Neural cell (in vitro differentiated cells): ENCODE measurements at regions not wholly inside any gene's neighbourhood (a gene's known extent, or its start where the extent isn't known, plus 50 kb on each side); places are given as distances from the start of the nearest gene placed in this dataset.
"Not testable (repeated sequence)": the region's sequence is repeated elsewhere in the genome, so short reads cannot be mapped to it uniquely, and the experiment has no call there.

Experiments used
- H2AFZ ChIP-seq: fragments of 200-600, 300-800 bp; sonication (generic), shearing (Covaris generic); 2 replicates; pipeline ENCODE4 v1.6.0; 2014; ENCODE audit warnings: low read depth, mild to moderate bottlenecking, antibody characterized with exemption, low read length, moderate library complexity
- H3F3A ChIP-seq: fragments of 200-600 bp; shearing (Covaris generic); 2 replicates; pipeline ENCODE4 v1.6.1; 2016; ENCODE audit warnings: mild to moderate bottlenecking, moderate library complexity, mixed read lengths, antibody characterized with exemption, low read length; ENCODE audit not compliant: insufficient read depth, poor library complexity, severe bottlenecking
- H3K27ac ChIP-seq: fragments of 200-600, 300-800 bp; sonication (generic), shearing (Covaris generic); 2 replicates; pipeline ENCODE4 v1.5.1; 2014; ENCODE audit warnings: mild to moderate bottlenecking, low read length, moderate library complexity
- H3K27me3 ChIP-seq: fragments of 300-800, 200-600 bp; sonication (generic), shearing (Covaris generic); 2 replicates; pipeline ENCODE4 v1.6.0; 2014; ENCODE audit warnings: mild to moderate bottlenecking, low read depth, low read length, moderate library complexity; ENCODE audit not compliant: insufficient read depth
- H3K36me3 ChIP-seq: fragments of 300-800, 200-600 bp; sonication (generic), shearing (Covaris generic); 2 replicates; pipeline ENCODE4 v1.5.1; 2014; ENCODE audit warnings: mild to moderate bottlenecking, antibody characterized with exemption, low read length, moderate library complexity; ENCODE audit not compliant: insufficient read depth
- H3K4me2 ChIP-seq: fragments of 300-800, 200-600 bp; sonication (generic), shearing (Covaris generic); 2 replicates; pipeline ENCODE4 v1.6.0; 2014; ENCODE audit warnings: mild to moderate bottlenecking, low read length
- H3K4me3 ChIP-seq: fragments of 300-800, 200-600 bp; sonication (generic), shearing (Covaris generic); 2 replicates; pipeline ENCODE4 v1.5.1; 2014; ENCODE audit warnings: mild to moderate bottlenecking, low read length, moderate library complexity
- H3K79me2 ChIP-seq: fragments of 200-600 bp; shearing (Covaris generic); replicated peaks from 2 replicates; pipeline ENCODE4 v1.6.0; 2014; ENCODE audit warnings: mild to moderate bottlenecking, low read length, moderate library complexity; ENCODE audit not compliant: insufficient read depth
- H3K9ac ChIP-seq: fragments of 300-800, 200-600 bp; sonication (generic), shearing (Covaris generic); 2 replicates; pipeline ENCODE4 v1.6.1; 2016; ENCODE audit warnings: mild to moderate bottlenecking, low read length, mixed read lengths
- H3K9me2 ChIP-seq: fragments of 200-600 bp; shearing (Covaris generic); 2 replicates; pipeline ENCODE4 v1.6.1; 2016; ENCODE audit warnings: mild to moderate bottlenecking, low read length, mixed read lengths; ENCODE audit not compliant: insufficient read depth
- H3K9me3 ChIP-seq: fragments of 200-600, 300-800 bp; sonication (generic), shearing (Covaris generic); 2 replicates; pipeline ENCODE4 v1.6.1; 2016; ENCODE audit warnings: mild to moderate bottlenecking, mixed run types, low read length, moderate library complexity, mixed read lengths
- H4K20me1 ChIP-seq: fragments of 200-600 bp; shearing (Covaris generic); 2 replicates; pipeline ENCODE4 v1.6.1; 2016; ENCODE audit warnings: mild to moderate bottlenecking, mixed run types; ENCODE audit not compliant: insufficient read depth
- EZH2 ChIP-seq: fragments of 200-600, 300-800 bp; shearing (Covaris generic), sonication (generic); IDR thresholded peaks from 2 replicates; pipeline ENCODE4 v1.6.1; 2014; ENCODE audit warnings: antibody characterized with exemption, low read length, borderline replicate concordance, mild to moderate bottlenecking; ENCODE audit not compliant: insufficient read depth, poor library complexity, severe bottlenecking
- MXI1 ChIP-seq: fragments of 450-650 bp; conservative IDR thresholded peaks from 2 replicates; pipeline ENCODE4 v1.6.1; 2014; ENCODE audit warnings: antibody characterized with exemption, mild to moderate bottlenecking; ENCODE audit not compliant: poor library complexity, severe bottlenecking
- POLR2AphosphoS5 ChIP-seq: IDR thresholded peaks from 2 replicates; pipeline ENCODE4 v1.6.1; 2012
- RAD21 ChIP-seq: fragments of 450-650 bp; conservative IDR thresholded peaks from 2 replicates; pipeline ENCODE4 v1.6.1; 2014; ENCODE audit warnings: antibody characterized with exemption, mild to moderate bottlenecking, moderate library complexity
- SMC3 ChIP-seq: fragments of 450-650 bp; conservative IDR thresholded peaks from 2 replicates; pipeline ENCODE4 v1.6.1; 2014; ENCODE audit warnings: antibody characterized with exemption, mild to moderate bottlenecking, moderate library complexity; ENCODE audit not compliant: poor library complexity
- TAF1 ChIP-seq: IDR thresholded peaks from 2 replicates; pipeline ENCODE4 v1.6.1; 2012; ENCODE audit warnings: low read depth
- TF ChIP-seq, protein P1 (sequence below): IDR thresholded peaks from 2 replicates; pipeline ENCODE4 v1.6.1; 2012; ENCODE audit warnings: borderline replicate concordance
- TF ChIP-seq, protein P2 (sequence below): fragments of 450-650 bp; IDR thresholded peaks from 2 replicates; pipeline ENCODE4 v1.5.1; 2014; ENCODE audit warnings: antibody characterized with exemption, mild to moderate bottlenecking, moderate library complexity; ENCODE audit not compliant: poor library complexity, severe bottlenecking

DNA sequence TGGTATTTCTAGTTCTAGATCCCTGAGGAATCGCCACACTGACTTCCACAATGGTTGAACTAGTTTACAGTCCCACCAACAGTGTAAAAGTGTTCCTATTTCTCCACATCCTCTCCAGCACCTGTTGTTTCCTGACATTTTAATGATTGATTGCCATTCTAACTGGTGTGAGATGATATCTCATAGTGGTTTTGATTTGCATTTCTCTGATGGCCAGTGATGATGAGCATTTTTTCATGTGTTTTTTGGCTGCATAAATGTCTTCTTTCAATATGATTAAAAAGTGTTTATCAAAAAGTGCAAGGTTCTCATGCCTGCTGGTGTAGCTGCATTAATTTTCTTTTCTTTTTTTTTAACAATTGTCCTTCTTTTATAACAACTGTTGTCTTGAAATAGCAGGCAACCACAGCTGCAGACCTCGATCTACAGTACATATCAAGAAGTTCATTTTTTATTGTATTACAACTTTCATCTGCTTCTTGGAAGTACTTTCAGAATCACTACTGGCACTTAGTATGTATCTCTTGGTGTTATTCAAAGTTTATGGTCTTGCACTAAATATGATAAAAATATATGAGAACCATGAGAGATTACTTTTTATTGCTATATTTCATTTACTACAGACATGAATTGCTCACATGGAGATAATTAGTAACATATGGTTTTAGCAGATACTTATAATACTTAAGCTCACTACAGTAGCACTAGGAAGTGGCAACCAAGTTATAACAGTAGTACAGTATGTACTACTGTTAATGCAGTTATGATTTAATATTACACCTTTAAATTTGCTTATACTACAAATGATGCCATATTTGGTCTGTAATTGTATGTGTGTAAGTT, 358.0 kb downstream of the ETV1 start:
- H2AFZ ChIP-seq, H3K9me2 ChIP-seq, H3K36me3 ChIP-seq, H3K4me2 ChIP-seq, H4K20me1 ChIP-seq, H3K4me3 ChIP-seq, H3K27ac ChIP-seq, H3K27me3 ChIP-seq, H3F3A ChIP-seq, H3K79me2 ChIP-seq, H3K9me3 ChIP-seq, H3K9ac ChIP-seq: not testable (repeated sequence)

DNA sequence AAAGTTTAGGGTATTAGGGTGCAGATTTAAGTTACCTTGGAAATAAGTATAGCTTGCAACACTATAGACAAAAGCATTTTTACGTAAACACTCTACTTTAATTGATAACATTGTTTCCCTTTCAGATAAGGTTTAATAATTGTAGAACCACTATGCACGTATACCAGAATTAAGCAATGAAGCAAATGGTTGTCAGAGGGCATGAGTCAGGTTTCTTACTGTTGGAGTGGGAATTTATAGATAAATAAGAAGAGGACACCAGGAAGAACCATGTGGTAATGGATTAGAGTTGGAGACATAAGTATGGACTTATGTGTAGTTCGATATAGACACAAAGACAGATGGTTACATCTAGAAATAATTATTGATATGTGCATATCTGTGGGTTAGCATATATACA, 355.6 kb downstream of the ETV1 start:
- Histone ChIP-seq H3K9me2 (no peaks in the 10 kb centered on the region), H3K4me3 (no peak overlapping the region), H3K27me3 (no peaks in the 10 kb centered on the region), H3F3A (no peaks in the 10 kb centered on the region), H3K9me3 (no peaks in the 10 kb centered on the region), H4K20me1 (no peaks in the 10 kb centered on the region), H3K27ac (no peak overlapping the region), H3K9ac (no peak overlapping the region), H3K4me2 (no peak overlapping the region), H2AFZ (no peak overlapping the region), H3K79me2 (no peaks in the 10 kb centered on the region), H3K36me3 (no peaks in the 10 kb centered on the region)
- TF ChIP-seq, protein P1, sequence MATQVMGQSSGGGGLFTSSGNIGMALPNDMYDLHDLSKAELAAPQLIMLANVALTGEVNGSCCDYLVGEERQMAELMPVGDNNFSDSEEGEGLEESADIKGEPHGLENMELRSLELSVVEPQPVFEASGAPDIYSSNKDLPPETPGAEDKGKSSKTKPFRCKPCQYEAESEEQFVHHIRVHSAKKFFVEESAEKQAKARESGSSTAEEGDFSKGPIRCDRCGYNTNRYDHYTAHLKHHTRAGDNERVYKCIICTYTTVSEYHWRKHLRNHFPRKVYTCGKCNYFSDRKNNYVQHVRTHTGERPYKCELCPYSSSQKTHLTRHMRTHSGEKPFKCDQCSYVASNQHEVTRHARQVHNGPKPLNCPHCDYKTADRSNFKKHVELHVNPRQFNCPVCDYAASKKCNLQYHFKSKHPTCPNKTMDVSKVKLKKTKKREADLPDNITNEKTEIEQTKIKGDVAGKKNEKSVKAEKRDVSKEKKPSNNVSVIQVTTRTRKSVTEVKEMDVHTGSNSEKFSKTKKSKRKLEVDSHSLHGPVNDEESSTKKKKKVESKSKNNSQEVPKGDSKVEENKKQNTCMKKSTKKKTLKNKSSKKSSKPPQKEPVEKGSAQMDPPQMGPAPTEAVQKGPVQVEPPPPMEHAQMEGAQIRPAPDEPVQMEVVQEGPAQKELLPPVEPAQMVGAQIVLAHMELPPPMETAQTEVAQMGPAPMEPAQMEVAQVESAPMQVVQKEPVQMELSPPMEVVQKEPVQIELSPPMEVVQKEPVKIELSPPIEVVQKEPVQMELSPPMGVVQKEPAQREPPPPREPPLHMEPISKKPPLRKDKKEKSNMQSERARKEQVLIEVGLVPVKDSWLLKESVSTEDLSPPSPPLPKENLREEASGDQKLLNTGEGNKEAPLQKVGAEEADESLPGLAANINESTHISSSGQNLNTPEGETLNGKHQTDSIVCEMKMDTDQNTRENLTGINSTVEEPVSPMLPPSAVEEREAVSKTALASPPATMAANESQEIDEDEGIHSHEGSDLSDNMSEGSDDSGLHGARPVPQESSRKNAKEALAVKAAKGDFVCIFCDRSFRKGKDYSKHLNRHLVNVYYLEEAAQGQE: no peak
- no peak for TF ChIP-seq RAD21
- TF ChIP-seq TAF1: no peak

DNA sequence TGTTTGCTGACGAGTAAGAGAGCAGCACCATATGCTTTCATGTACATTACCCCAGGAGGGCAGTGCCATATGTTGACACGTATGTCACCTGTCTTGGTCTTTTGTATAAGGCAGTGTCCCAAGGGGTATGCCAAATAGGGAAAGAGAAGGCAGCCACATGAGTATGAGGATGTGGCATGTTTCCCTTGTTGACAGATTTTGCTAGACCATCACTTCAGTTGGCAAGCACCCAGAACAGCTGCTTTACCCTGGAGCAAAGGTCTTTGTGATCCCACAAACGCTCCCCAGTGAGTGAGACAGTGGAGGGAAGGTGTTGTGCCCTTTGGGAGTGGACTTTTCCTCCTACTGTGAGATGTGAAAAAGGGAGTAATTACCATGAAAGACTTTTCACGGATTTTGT, 350.1 kb downstream of the ETV1 start:
- Histone ChIP-seq H4K20me1 (no peaks in the 10 kb centered on the region), H3F3A (no peaks in the 10 kb centered on the region), H3K4me3 (no peak overlapping the region), H3K27me3 (no peaks in the 10 kb centered on the region), H3K9me2 (no peaks in the 10 kb centered on the region), H3K9ac (no peak overlapping the region), H3K27ac (no peak overlapping the region), H3K79me2 (no peaks in the 10 kb centered on the region), H3K9me3 (no peaks in the 10 kb centered on the region), H2AFZ (no peak overlapping the region), H3K36me3 (no peaks in the 10 kb centered on the region), H3K4me2 (no peak overlapping the region)
- TF ChIP-seq MXI1 (no peak), POLR2AphosphoS5 (no peak), EZH2 (no peak), TAF1 (no peak), SMC3 (no peak)
- TF ChIP-seq, protein P2, sequence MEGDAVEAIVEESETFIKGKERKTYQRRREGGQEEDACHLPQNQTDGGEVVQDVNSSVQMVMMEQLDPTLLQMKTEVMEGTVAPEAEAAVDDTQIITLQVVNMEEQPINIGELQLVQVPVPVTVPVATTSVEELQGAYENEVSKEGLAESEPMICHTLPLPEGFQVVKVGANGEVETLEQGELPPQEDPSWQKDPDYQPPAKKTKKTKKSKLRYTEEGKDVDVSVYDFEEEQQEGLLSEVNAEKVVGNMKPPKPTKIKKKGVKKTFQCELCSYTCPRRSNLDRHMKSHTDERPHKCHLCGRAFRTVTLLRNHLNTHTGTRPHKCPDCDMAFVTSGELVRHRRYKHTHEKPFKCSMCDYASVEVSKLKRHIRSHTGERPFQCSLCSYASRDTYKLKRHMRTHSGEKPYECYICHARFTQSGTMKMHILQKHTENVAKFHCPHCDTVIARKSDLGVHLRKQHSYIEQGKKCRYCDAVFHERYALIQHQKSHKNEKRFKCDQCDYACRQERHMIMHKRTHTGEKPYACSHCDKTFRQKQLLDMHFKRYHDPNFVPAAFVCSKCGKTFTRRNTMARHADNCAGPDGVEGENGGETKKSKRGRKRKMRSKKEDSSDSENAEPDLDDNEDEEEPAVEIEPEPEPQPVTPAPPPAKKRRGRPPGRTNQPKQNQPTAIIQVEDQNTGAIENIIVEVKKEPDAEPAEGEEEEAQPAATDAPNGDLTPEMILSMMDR: no peak
